Skin epidermis (tissue), 12 donors: ENCODE measurements at regions not wholly inside any gene's neighbourhood (a gene's known extent, or its start where the extent isn't known, plus 50 kb on each side); places are given as distances from the start of the nearest gene placed in this dataset.

Source experiments
- H3K27ac ChIP-seq, 21 experiments: fragments of 200-600 bp; sonication (generic) in 11 of 21; one replicate each; pipeline ENCODE4 v1.5.0; 2020; ENCODE audit warnings: mild to moderate bottlenecking in 3 of 21, inconsistent platforms in 2 of 21, moderate library complexity in 2 of 21
- H3K4me3 ChIP-seq, 7 experiments: fragments of 200-600 bp; sonication (generic) in 2 of 7; one replicate each; pipeline ENCODE4 v1.5.0; 2020; ENCODE audit warnings: inconsistent platforms in 2 of 7, mild to moderate bottlenecking in 2 of 7, moderate library complexity in 1 of 7

DNA sequence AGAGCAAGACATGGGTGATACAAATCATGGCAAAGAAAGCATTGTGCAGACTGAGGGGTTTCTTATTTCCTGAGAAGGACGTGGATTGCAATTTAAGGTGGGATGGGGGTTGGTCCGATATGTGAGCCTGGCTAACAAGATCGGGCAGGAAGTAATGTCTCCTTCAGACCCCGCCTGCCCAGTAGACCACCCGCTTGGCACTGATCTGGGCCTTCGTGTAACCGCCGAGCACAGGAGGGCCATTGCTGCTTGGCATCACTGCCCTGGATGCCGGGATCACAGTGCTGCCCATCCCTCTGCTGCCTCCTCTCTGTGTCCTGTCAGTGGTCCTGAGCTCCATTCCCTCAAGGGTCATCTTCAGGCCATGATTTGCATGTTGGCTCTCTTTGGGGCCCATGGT is 214.6 kb upstream of the ZNF32 start:
- no peak overlapping the region for H3K4me3 ChIP-seq
- peak overlapping the region in 15 of 21 experiments; percentile 1 to 72 (median 51) for H3K27ac ChIP-seq

GRCh38 chr10:43862756-43863155 is 214.1 kb upstream of the ZNF32 start:
- no peak overlapping the region for H3K4me3 ChIP-seq
- H3K27ac ChIP-seq: peak overlapping the region in 9 of 21 experiments; percentile 1 to 70 (median 58)

GRCh38 chr10:43861966-43862751 is 213.5 kb upstream of the ZNF32 start:
- Histone ChIP-seq H3K4me3 (no peak overlapping the region), H3K27ac (peak overlapping the region in 2 of 21 experiments; percentile 28 to 70)

GRCh38 chr10:43859016-43859525 is 210.4 kb upstream of the ZNF32 start:
- H3K27ac ChIP-seq: peak overlapping the region in 1 of 21 experiments; percentile 31
- H3K4me3 ChIP-seq: no peak overlapping the region

- no peak overlapping the region for H3K27ac ChIP-seq
Measured at GRCh38 chr10:43857931-43858315, 209.2 kb upstream of the ZNF32 start.

GRCh38 chr10:43857206-43857930 is 208.7 kb upstream of the ZNF32 start:
- H3K27ac ChIP-seq: peak overlapping the region in 3 of 21 experiments; percentile 24 to 26 (median 24)

More at GRCh38 chr10:43857931-43858315, 209.2 kb upstream of the ZNF32 start:
- H3K4me3 ChIP-seq: no peak overlapping the region

GRCh38 chr10:43856299-43856698 is 207.6 kb upstream of the ZNF32 start:
- Histone ChIP-seq H3K4me3 (no peak overlapping the region), H3K27ac (no peak overlapping the region)

More at GRCh38 chr10:43857206-43857930, 208.7 kb upstream of the ZNF32 start:
- H3K4me3 ChIP-seq: no peak overlapping the region

GRCh38 chr10:43855667-43856210 is 207.1 kb upstream of the ZNF32 start:
- no peak overlapping the region for H3K4me3 ChIP-seq
- H3K27ac ChIP-seq: no peak overlapping the region

GRCh38 chr10:43854007-43854406 is 205.3 kb upstream of the ZNF32 start:
- Histone ChIP-seq H3K4me3 (no peak overlapping the region), H3K27ac (peak overlapping the region in 4 of 21 experiments; percentile 11 to 33 (median 24))

GRCh38 chr10:43853369-43853768 is 204.7 kb upstream of the ZNF32 start:
- no peak overlapping the region for H3K4me3 ChIP-seq
- peak overlapping the region in 4 of 21 experiments; percentile 11 to 33 (median 24) for H3K27ac ChIP-seq

- Histone ChIP-seq H3K4me3 (no peak overlapping the region), H3K27ac (no peak overlapping the region)
Measured at GRCh38 chr10:43852644-43853214, 204.0 kb upstream of the ZNF32 start.

- H3K4me3 ChIP-seq: no peak overlapping the region
- H3K27ac ChIP-seq: no peak overlapping the region
Measured at GRCh38 chr10:43852149-43852548, 203.5 kb upstream of the ZNF32 start.

GRCh38 chr10:43851030-43851429 is 202.3 kb upstream of the ZNF32 start:
- Histone ChIP-seq H3K4me3 (no peak overlapping the region), H3K27ac (no peak overlapping the region)

DNA sequence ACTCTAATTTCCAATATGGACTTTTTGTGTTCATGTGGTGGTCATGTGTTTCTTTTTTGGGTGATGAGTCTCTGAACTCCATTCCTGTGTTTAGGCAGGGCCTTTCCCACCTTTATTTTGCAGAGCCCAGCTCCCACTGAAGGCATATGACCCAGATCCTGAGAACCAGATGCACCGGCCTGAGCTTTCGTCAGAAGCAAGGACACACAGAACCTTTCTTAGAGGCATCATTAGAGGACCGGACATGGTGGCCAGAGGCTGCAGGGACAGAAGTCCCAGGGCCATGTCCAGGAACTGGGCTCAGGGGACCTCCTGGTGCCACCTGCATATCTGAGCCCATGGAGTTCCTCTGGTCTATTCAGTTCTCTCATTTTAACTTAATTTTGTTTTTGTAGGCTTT is 200.9 kb upstream of the ZNF32 start:
- no peak overlapping the region for H3K27ac ChIP-seq
- H3K4me3 ChIP-seq: no peak overlapping the region

DNA sequence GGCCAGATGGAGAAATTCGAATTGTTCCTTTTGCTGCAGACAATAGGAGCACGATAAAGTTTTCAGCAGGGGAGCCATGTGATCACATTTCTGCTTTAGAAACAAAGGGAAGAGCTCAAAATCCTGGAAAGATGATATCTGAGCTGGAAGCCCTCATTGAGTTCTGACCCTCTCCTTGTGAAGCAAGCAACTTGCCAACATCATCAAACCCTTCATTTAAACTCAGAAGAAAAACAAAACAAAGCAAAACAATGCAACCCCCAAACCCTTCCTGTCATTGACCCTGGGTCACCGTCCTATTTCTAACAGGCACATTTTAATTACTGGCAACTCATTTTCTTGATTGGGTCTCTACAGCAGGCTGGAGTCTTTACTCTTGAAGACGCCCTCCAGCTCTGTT is 198.3 kb upstream of the ZNF32 start:
- peak overlapping the region in 3 of 21 experiments; percentile 36 to 70 (median 63) for H3K27ac ChIP-seq
- no peak overlapping the region for H3K4me3 ChIP-seq

DNA sequence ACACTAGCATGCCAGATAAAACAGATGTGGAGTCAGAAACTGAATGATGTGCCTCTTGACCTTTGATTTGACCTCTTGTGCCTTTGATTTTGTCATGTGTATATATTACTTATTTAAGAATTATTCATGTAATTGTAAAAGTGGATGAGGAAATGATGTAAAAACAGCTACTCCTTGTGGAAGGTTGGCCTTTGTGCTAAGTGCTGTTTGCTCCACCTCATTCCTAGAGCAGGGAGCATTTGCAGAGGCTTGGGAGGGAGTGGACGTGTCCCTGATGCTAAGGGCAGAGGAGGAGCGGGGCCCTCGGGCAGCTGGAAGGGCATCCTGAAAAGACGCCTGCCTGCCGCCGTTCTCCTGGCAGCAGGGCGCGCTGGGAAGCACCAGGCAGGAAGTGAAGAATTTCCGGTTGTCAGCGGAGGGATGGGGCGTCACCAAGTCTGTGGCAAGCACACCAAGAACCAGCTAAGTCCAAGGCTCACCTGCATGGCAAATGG is 197.6 kb upstream of the ZNF32 start:
- peak overlapping the region in 9 of 21 experiments; percentile 4 to 70 (median 36) for H3K27ac ChIP-seq
- H3K4me3 ChIP-seq: no peak overlapping the region

DNA sequence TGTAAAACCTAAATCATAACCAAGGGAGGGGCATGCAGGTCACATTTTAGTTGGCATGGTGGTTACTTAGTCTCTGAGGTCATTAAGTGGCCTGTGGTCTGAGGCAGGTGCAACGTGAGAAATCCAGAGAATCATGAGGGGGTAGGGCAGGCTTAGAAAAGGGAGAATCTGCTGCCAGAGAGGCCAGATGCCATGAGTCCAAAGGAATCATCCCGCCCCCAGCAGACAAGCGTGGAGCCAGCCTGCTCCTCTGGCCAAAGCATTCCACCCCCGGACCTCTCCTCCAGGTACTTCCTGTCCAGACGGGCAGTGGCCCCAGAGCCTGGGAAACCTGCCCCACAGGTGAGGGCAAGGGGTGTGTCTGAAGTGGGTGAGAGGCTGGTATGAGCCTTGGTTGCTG is 196.4 kb upstream of the ZNF32 start:
- Histone ChIP-seq H3K4me3 (no peak overlapping the region), H3K27ac (peak overlapping the region in 3 of 21 experiments; percentile 4 to 47 (median 44))

DNA sequence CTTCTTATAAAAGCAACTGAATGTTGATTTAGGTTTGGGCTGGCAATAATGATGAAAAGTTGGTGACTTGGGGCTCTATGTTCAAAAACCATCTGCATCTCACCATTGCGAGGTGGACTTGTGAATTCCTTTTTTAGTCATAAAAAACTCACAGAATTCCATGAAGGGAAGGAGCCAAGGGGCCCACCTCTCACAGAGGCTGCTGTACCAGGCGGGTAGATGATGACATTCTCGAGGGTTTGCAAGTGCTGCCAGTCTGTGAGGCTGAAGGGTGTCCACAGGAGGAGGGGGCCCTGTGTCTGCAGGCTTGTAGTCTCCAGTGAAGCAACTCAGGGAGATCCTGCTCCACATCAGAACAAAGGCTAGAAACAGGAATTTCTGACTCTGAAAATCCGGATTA is 195.5 kb upstream of the ZNF32 start:
- H3K27ac ChIP-seq: peak overlapping the region in 7 of 21 experiments; percentile 17 to 49 (median 44)
- H3K4me3 ChIP-seq: no peak overlapping the region

- Histone ChIP-seq H3K4me3 (no peak overlapping the region), H3K27ac (peak overlapping the region in 7 of 21 experiments; percentile 3 to 52 (median 36))
Measured at GRCh38 chr10:43843321-43844101, 194.8 kb upstream of the ZNF32 start.
